Glomerular visceral epithelial cell (primary cell): ENCODE measurements at regions not wholly inside any gene's neighbourhood (a gene's known extent, or its start where the extent isn't known, plus 50 kb on each side); places are given as distances from the start of the nearest gene placed in this dataset.
A peak's percentile ranks its signal among the peaks of the same experiment; 100 is the strongest.

Experiments
- DNase-seq: peaks from one replicate; pipeline ENCODE4 v3.0.0-alpha.2; 2016; ENCODE audit errors: extremely low spot score

DNA sequence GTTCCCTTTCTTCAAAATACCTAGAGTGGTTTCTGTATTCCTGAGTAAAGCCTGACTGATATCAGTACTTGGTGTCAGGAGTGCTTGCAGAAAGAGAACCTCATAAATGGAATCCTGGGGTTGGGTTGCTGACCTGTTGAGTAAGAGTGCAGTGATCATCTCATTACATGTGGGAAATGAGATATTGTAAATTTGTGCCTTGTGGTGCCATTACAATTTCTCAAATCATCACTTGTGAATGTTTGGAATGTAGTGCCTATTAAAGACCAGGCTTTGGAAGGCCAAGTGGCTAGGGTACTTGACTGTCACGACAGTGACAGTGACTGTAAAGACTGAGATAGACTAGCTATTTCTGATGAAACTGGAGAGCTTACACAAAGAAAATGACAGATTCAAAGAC, 176.7 kb upstream of the CTTNBP2NL start:
- DNase-seq: no peak

DNA sequence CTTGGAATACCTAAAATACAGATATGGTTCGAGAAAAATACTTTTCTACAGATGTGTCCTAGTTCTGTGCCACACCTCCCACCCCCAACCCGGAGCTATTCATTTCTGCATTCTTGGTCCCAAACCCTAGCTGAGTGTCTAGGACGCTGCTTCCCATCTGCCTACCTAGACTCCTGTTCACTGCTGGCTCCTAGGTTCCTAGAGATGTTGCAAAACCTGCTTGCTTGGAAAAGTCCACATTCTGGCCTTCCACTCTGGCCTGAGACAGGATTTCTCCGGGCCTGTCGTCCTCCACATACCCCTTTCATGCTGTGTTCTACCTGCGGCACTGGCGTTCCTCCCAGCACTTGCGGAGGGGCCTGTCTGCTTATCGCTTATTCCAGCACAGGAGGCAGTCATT, 165.8 kb upstream of the CTTNBP2NL start:
- DNase-seq: no peak

DNA sequence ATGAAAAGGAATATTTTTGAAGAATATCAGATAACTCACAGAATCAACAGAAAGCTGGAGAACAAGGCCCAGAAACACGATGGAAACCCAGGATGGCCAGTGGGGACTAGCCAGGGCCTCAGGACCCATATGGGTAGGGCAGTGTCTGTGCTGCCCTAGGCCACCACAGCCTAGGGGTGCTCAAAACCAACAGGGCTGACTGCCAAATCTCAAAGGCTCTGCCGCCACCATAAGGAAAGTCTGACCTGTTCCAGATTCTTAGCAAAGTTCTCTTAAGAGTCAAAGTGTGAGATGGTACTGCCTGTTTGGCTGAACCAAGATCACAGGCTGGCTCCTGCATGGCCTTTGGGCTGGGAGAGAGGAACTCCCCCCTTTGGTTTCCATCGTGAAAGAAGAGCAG, 164.7 kb upstream of the CTTNBP2NL start:
- DNase-seq: no peak

DNA sequence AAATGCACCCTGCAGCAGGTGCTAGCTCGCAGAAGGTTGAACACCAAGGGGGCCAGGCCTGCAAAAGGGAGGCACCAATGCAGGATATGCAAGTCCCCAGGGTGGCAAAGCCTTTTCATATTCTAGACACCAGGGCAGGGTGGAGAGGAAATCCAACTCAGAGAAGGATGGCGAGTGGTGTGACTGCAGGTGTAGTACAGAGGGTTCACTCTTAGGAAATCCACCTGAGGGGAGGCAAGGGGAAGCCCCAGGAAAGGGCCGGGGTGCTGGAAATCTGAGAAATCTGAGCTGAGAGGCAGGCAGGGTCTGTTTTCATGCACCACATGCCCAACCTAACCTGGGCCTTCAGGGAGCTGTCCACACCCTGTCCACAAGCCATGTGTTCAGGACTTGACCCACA, 163.2 kb upstream of the CTTNBP2NL start:
- DNase-seq: no peak

DNA sequence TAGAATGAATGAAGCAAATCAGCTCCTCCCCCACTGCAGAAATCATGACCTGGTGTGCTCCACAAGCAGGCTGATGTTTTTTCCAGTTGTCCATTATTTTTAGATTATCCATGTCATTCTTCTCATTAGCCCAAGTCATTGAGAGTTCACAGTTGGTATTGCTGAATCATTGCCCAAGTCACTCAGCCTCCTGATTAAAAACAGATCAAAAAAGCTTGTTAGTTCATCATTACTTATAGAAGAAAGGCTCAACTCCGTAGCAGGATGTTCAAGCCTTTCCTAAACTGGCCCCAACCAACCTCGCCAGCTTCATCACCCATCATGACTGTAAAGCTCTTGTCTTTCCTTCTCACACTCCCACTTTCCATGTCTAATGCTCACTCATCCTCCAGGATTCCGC, 161.3 kb upstream of the CTTNBP2NL start:
- no peak for DNase-seq

DNA sequence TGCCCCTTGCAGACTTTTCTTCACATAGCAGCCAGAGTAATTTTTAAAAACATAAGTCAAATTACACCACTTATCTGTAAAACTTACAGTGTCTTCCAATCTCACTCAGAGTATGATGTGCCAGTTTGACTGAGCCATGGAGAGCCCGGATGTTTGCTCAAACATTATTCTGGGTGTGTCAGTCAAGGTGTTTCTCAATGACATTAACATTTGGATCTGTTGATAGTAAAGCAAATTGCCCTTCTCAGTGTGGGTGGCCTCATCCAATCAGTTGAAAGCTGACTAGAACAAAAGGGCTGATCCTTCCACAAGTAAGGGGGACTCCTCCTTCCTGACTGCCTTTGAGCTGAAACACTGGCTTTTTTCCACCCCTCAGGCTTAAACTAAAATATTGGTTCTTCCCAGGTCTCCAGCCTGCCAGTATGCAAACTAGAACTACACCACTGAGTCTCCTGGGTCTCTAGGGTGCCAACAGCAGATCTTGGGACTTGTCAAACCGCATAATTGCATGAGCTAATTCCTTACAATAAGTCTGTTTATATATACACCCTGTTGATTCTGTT, 157.9 kb upstream of the CTTNBP2NL start:
- DNase-seq: no peak

DNA sequence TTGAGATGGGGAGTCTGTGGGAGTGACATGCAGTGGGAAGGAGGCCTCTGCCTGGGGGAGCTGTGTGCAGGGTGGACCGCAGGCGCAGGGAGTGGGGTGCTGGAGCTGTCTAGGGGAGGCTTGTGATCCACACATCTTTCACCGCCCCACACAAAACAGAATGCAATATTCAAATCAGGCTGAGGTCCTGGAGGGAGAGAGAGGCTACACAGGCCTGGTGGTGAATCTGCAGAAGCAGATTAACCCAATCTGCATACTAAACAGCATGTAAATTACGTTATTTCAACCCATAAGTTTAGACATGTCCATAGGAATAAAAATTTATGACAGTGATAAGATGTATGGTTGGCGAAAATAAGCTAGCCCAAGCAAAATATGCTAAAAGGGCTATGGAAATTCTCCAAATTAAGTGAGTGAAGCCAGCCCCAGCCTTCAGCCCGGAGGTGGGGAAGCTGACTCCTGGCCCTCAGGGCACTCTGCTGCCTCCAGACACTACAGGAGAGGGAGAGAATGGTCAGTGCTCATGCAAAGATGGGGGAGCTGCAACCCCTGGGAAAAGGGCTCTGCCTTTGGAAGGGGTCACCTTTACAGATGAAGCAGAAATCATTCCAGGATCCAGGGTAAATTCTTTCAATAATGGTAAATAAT, 156.2 kb upstream of the CTTNBP2NL start:
- no peak for DNase-seq

DNA sequence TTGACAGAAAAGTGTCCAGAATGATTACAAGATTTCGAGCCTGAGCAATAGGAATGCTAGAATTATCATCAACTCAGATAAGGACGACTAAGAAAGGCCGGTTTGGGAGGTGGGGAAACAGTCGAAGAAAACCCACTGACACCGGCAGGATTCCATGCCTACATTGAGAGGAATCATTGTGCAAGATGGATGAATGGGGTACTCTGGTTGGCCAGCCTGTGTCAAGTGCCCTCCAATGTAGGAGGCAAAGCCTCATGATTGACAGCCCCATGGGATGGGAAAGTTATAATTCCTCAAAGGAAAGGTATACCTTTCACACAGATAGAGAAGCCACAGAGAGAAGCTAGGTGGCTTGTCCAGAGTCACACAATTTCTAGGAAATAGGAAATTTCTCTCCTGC, 153.5 kb upstream of the CTTNBP2NL start:
- DNase-seq: no peak

DNA sequence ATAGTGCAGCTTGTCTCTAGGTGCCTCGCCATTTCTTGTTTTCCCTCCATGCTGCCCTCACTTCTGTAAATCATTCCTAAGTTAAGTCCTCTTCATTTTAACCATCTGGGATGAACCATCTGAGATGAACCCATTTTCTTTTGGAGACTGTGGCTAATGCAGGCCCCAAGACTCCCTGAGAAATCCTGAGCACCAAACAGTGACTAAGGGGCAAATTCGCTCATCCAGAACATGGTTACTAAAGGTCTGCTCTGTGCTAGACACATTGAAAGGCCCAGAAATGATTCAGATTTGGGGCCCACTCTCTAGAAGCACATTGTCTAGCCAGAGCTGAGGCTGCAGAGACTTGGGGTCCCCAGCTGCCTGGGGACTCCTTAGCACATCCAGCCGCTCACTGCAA, 151.9 kb upstream of the CTTNBP2NL start:
- peak; percentile 7 for DNase-seq

DNA sequence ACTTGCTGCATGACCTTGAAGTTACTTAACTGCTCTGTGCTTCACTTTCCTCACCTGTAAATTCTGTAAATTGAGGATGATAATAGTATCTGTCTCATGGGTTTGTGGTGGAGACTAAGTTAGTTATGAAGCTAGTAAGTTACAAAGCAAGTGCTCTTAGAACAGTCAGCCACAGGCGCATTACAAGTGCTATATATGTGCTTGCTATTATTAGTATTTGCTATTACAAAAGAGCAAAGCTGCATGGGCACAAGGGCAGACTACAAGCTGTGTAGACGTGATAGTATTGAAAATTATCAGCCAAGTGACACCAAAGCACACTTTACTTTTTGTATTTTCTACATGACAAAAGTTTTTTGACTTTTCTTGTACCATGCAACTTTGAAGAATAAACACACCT, 150.9 kb upstream of the CTTNBP2NL start:
- DNase-seq: no peak

DNA sequence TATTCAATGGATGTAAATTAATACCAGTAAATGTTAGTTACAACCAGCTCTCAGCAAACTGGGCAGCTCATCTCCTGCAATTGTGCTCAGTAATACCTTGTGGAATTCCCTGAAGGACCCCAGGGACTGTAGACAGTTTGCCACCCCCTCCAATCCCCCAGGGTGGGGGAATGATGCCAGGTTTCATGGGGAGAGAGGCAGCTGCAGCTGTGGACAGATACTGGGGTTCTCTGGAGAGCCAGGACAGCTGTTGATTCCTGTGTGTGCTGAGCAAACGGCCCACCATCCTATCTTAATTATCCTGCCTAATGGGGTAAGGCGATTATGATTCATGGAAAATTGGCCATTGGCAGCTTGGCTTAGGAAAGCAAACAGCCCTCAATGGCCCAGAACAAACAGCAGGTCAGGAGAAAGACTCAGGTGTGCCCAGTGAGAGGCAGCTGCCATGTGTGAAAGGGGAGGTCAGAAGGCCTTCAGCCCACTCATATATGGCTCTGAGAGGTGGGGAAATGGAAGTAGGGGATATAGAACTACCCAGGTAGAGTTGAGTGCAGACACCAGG, 148.9 kb upstream of the CTTNBP2NL start:
- no peak for DNase-seq

DNA sequence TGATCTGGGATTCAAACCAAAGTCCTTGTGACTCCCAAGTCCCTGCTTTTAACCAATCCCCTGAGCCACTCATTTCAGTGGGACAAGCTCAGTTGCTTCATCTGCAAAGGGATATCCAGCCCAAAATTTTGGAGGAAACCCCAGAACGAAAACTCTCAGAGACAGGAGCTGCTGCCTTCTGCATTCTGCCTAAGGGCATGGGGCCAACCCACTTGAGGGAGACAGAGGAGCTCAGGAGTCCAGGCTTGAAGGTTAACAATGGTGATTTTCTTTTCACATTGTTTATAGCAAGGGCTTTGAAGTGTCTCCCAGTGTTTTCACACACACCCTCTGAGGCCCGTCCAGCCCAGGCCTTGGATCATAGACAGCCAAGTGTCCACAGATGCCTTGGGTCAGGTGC, 148.1 kb upstream of the CTTNBP2NL start:
- no peak for DNase-seq

DNA sequence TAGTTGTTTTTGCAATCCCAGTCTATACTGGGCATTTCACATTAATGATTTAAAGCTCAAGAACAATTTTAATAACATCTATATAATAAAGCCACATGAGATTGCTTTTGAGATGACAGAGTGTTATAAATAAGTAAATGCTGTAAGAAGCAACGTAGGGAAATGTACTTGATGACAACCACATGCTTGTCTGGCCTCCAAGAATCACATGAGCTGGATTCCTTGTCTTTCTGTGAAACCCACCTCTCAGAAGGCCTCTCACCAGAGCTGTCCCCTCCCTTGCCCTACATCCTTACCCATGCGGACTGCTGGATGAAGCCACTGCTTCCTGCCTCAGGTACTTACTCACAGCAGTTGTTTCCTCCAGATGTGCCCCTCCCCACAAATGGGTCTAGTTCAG, 145.1 kb upstream of the CTTNBP2NL start:
- no peak for DNase-seq

DNA sequence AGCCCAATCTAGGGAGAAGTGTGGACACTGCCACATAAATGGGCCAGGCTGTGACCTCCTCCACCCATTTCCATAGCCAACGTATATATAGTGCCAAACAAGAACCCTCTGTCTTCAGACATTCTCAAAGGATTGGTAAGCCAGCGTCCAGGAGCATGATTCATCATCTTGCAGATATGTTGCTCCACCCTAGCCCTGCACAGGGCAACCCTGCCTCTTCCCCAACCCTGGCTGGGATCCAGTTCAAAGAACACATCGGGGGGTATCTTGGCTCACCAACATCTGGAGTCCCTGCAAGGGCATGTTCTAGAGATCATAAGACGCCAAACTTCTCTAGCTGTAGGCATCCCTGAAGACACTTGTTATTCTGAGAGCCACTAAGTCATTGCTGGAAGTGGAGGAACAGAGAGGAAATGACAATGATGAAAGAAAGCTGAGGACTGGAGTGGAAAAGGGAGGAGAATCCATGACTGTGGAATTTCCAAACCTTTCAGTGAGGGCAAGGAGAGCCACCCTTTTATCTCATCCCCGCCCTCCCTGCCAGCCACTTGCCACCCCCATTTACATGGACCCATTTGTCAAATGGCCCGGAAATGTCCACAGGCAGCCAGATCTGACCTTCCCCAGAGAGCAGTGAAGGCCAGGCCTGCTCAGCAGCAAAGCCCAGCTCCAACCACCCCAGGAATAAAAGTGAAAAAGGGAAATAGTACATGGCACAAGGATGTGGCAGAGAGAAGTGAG, 144.1 kb upstream of the CTTNBP2NL start:
- DNase-seq: peak; percentile 14

DNA sequence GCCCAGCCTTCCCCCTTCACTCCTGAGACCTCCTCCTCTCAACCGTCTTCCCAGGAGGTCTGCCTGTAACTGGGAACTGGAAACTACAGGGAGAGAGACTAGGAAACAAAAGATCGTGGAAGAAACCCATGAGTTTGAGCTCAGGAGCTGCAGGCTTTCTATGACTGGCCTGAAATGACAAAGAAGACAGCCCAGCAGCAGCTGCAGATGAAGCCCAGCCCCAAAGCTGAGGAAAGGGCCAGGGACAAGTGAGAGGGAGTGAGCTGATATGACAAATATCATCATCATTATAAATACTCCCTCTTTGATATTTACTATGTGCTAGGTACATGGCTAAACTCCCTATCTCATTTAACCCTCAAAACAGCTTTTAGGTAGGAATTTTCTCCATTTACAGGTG, 142.6 kb upstream of the CTTNBP2NL start:
- DNase-seq: no peak

DNA sequence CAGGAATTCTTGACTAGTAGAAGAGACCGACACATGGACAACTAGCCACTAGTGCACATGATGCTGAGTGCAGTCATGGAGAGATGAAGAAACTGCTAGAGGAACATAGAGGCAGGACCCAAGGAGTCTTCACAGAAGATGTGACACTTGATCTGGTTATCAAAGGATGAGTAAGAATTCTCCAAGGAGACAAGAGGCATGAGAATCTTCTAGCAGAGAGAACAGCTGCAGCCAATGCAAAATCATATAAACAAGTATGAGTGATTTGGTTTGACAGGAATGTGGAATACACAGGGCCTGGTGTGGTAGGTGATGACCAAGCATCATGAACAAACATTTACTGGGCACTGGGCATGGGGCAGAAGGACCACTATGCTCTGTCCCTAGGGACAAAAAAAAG, 140.9 kb upstream of the CTTNBP2NL start:
- no peak for DNase-seq

DNA sequence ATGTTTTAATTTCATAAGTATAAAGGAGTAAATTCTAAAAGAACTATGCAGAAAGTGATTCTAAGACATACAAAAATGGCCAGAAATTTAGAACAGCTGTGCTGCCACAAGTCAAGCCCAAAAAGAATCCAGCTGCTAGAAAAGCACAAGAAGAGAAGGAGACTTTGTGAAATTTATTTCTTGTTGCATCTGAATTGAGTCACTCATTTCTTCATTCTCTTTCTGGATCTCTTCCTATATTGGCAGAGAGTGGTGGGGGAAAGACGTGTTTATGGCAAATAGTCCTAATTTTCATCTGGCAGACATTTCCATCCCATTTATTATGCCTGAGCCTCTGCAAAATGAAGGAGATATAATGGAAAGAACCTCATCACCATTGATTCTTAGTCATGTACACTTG, 139.6 kb upstream of the CTTNBP2NL start:
- no peak for DNase-seq

DNA sequence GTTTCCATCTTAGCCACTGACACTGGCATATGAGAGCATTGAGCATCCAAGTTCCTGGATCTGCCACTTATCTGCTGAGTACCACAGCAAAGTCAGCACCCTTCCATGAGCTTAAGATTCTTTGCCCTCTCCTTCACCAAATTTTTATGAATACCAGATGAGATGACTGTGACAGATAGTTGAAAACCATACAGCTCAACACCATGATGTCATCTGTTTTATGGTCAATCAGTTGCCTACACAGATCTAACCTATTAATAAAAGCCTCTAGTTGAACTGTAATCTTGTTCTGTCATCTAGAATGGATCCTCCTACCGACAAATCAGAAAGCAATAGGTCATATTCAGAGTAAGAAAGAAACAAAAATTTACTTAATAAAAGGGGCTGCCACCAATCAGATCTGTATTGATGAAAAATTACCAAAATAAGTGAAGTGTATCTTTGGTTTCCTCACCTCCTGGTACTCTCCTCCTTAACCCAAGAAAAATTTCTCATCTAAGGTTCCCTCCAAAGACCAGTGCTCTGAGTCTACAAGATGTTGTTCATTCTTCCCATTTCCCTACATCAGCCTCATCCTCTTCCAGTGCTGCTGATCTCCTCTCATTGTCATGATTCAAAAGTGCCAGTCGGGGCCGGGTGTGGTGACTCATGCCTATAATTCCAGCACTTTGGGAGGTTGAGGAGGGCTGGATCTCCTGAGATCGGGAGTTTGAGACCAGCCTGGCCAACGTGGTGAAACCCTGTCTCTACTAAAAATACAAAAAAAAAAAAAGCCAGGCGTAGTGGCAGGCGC, 138.8 kb upstream of the CTTNBP2NL start:
- no peak for DNase-seq

DNA sequence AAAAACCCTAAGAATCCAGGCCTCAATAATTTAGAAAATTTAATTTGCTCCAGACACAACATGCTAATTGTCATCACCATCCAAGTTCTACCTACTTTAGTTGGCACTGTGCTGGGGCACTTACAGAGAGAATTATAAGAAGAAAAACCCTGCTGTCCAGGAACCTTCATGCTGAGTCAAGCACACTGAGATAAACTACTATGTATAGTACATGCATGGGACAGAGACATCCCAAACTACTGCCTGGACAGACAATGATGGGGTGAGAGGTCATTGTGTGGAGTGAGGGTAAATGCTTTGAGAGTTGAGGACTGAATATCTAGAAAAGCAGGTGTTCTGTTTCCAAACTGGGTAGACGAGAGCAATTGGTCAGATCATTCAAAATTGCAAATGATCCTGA, 135.3 kb upstream of the CTTNBP2NL start:
- no peak for DNase-seq

DNA sequence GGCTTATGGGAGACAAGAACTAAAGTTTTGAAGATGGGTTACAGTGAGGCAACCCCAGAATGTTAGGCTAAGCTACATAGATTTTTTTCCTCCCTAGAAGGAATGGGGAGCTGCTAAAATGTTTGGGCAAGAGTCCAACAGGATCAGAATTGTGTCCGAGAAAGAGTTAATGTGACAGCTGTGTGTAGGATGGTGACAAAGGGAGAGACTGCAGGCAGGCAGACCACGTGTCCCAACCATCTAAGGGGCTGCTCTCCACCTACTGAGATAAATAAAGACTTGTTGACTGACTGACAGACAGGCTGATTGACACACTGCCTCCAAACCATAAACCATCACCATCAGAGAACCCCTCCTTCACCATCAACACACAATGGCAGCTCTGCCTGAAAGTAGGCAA, 133.7 kb upstream of the CTTNBP2NL start:
- no peak for DNase-seq

DNA sequence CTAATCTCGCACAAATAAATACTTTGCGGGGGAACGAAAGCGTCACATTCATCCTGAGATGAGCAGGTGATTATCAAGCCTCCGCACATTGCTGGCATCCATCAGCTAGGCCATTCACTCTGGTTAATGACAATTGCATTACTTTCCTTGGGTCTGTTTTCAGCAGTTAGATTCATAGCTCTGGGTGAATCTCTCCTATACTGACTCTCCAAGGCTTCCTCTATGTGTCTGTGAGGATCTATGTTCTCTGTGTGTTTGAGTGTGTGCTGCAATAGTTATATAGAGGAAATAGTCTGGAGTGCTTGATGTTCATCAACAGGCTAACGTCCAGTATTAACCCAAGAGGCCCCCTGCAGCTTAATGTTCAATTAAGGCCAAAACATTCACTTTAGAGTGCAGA, 133.0 kb upstream of the CTTNBP2NL start:
- DNase-seq: no peak

DNA sequence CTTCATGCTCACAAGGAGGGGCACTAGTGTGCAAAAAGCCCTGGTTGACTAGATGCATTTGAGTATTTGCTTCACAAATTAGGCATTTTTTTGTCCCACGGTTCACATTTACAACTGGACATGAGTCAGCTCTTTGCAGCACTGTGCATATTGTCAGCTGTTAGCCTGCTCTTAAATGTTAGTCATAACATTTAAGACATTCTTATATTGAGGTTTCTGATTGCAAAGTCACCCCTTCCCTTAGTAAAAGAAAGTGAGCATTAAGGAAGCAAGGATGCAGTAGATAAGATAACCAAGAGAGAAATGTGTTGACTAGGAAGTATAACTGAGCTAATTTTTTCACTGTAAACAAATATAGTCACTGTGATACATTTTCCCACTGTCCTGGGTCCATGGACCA, 132.6 kb upstream of the CTTNBP2NL start:
- no peak for DNase-seq
